ENCODE measurements at regions not wholly inside any gene's neighbourhood (a gene's known extent, or its start where the extent isn't known, plus 50 kb on each side); places are given as distances from the start of the nearest gene placed in this dataset.

GRCh38 chr15:87368511-87368910 is 888.0 kb downstream of the NTRK3 start (continued):
- TF ChIP-seq POLR2AphosphoS2 (IDR thresholded peaks at IDR 0.05; ENCODE audit: low read depth, low read length) (no peak), RELA (CRISPR knock-in tag; IDR thresholded peaks at IDR 0.05) (no peak), LCORL (IDR thresholded peaks at IDR 0.05) (no peak), LCORL (CRISPR knock-in tag; IDR thresholded peaks at IDR 0.05) (no peak), ZNF580 (CRISPR knock-in tag; IDR thresholded peaks at IDR 0.05; ENCODE audit: borderline replicate concordance, low read depth) (no peak), ZNF674 (CRISPR knock-in tag; IDR thresholded peaks at IDR 0.05; ENCODE audit: low read depth) (no peak), JARID2 (CRISPR knock-in tag; IDR thresholded peaks at IDR 0.05; ENCODE audit: insufficient replicate concordance) (no peak), NFIB (CRISPR knock-in tag; IDR thresholded peaks at IDR 0.05; ENCODE audit: borderline replicate concordance) (no peak)

- DNase-seq (ENCODE audit: low spot score) (no peak), ATAC-seq (no peak), FAIRE-seq (no peak)
- CTCF ChIA-PET (ENCODE audit: low intra/inter-chr PET ratio, low total read pairs), result no interaction called here
- H3K4me2 ChIP-seq (ENCODE audit: low read depth, low read length), result no peak overlapping the region
- POLR2A ChIA-PET, result no interaction called here
- H2AFZ ChIP-seq (ENCODE audit: low read length), result no peak overlapping the region
- WGBS (ENCODE audit: low lambda C conversion rate), result 0% methylated on average over 2 of the region's 2 CpGs
- no TSS peak for BruUV-seq (replicated peaks)
- H3K79me2 ChIP-seq (ENCODE audit: insufficient read depth, low read length), result no peaks in the 10 kb centered on the region
- no peak overlapping the region for H3K9ac ChIP-seq (ENCODE audit: insufficient read depth, low read depth, low read length)
- no peaks in the 10 kb centered on the region for H3K27me3 ChIP-seq (ENCODE audit: control insufficient read depth in 1 of 2, insufficient read depth in 2 of 2, low read length in 2 of 2)
- no peaks in the 10 kb centered on the region for H3K4me1 ChIP-seq (ENCODE audit: insufficient read depth, low read length)
- peaks cover 91% of the 10 kb centered on the region for H3K9me3 ChIP-seq (ENCODE audit: low read length)
- H4K20me1 ChIP-seq (ENCODE audit: insufficient read depth, low read length), result no peaks in the 10 kb centered on the region
- intact Hi-C loops (cut with micrococcal nuclease; ENCODE audit: unreplicated experiment), result no loop called here
- no peaks in the 10 kb centered on the region for H3K36me3 ChIP-seq (replicated peaks in 1 of 2; ENCODE audit: control insufficient read depth in 1 of 2, insufficient read depth in 2 of 2, low read length in 2 of 2)
- no peak overlapping the region for H3K4me3 ChIP-seq (replicated peaks in 1 of 3; ENCODE audit: insufficient read depth in 1 of 3, low read depth in 2 of 3, low read length in 3 of 3)
- no peak overlapping the region for H3K27ac ChIP-seq (ENCODE audit: extremely low read length, insufficient read depth, low read length)
- in situ Hi-C loops (cut with HindIII; ENCODE audit: extremely low pct_ligation_motif_present, low pct_unique_long_range_greater_than_20kb), result no loop called here
- TF ChIP-seq ZNF615 (CRISPR knock-in tag; IDR thresholded peaks at IDR 0.05; ENCODE audit: borderline replicate concordance) (no peak), STAT5B (CRISPR knock-in tag; IDR thresholded peaks at IDR 0.05) (no peak), HDAC2 (CRISPR knock-in tag; IDR thresholded peaks at IDR 0.05) (no peak), MIXL1 (CRISPR knock-in tag; IDR thresholded peaks at IDR 0.05) (no peak), ZSCAN12 (CRISPR knock-in tag; IDR thresholded peaks at IDR 0.05) (no peak), ZNF570 (CRISPR knock-in tag; IDR thresholded peaks at IDR 0.05; ENCODE audit: borderline replicate concordance) (no peak)
- TF ChIP-seq, protein P1, sequence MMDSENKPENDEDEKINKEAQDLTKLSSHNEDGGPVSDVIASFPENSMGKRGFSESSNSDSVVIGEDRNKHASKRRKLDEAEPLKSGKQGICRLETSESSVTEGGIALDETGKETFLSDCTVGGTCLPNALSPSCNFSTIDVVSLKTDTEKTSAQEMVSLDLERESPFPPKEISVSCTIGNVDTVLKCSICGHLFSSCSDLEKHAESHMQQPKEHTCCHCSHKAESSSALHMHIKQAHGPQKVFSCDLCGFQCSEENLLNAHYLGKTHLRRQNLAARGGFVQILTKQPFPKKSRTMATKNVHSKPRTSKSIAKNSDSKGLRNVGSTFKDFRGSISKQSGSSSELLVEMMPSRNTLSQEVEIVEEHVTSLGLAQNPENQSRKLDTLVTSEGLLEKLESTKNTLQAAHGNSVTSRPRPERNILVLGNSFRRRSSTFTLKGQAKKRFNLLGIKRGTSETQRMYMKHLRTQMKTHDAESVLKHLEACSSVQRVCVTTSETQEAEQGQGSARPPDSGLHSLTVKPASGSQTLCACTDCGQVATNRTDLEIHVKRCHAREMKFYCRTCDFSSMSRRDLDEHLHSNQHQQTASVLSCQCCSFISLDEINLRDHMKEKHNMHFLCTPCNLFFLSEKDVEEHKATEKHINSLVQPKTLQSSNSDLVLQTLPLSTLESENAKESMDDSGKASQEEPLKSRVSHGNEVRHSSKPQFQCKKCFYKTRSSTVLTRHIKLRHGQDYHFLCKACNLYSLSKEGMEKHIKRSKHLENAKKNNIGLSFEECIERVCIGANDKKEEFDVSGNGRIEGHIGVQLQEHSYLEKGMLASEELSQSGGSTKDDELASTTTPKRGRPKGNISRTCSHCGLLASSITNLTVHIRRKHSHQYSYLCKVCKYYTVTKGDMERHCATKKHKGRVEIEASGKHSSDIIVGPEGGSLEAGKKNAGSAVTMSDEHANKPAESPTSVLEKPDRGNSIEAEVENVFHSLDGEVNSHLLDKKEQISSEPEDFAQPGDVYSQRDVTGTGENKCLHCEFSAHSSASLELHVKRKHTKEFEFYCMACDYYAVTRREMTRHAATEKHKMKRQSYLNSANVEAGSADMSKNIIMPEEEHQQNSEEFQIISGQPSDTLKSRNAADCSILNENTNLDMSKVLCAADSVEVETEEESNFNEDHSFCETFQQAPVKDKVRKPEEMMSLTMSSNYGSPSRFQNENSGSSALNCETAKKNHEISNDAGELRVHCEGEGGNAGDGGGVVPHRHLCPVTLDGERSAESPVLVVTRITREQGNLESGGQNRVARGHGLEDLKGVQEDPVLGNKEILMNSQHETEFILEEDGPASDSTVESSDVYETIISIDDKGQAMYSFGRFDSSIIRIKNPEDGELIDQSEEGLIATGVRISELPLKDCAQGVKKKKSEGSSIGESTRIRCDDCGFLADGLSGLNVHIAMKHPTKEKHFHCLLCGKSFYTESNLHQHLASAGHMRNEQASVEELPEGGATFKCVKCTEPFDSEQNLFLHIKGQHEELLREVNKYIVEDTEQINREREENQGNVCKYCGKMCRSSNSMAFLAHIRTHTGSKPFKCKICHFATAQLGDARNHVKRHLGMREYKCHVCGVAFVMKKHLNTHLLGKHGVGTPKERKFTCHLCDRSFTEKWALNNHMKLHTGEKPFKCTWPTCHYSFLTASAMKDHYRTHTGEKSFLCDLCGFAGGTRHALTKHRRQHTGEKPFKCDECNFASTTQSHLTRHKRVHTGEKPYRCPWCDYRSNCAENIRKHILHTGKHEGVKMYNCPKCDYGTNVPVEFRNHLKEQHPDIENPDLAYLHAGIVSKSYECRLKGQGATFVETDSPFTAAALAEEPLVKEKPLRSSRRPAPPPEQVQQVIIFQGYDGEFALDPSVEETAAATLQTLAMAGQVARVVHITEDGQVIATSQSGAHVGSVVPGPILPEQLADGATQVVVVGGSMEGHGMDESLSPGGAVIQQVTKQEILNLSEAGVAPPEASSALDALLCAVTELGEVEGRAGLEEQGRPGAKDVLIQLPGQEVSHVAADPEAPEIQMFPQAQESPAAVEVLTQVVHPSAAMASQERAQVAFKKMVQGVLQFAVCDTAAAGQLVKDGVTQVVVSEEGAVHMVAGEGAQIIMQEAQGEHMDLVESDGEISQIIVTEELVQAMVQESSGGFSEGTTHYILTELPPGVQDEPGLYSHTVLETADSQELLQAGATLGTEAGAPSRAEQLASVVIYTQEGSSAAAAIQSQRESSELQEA (CRISPR knock-in tag; IDR thresholded peaks at IDR 0.05; ENCODE audit: not compliant biosample characterization), result no peak
Measured at GRCh38 chr15:87365186-87365585, 891.4 kb downstream of the NTRK3 start.

Data from HepG2 (cell line).